DND-41 (cell line): ENCODE measurements at regions not wholly inside any gene's neighbourhood (a gene's known extent, or its start where the extent isn't known, plus 50 kb on each side); places are given as distances from the start of the nearest gene placed in this dataset.

ENCODE experiments used
- EZH2 ChIP-seq: IDR thresholded peaks from 3 replicates; pipeline ENCODE4 v1.6.1; 2012; ENCODE audit warnings: borderline replicate concordance, low read depth, mild to moderate bottlenecking, moderate library complexity, low read length, inconsistent platforms; ENCODE audit not compliant: severe bottlenecking
- TF ChIP-seq, protein P1 (sequence below): IDR thresholded peaks from 2 replicates; pipeline ENCODE4 v1.5.1; 2012; ENCODE audit warnings: borderline replicate concordance, low read length, moderate library complexity, mild to moderate bottlenecking; ENCODE audit not compliant: poor library complexity, severe bottlenecking; ENCODE audit errors: extremely low read depth

DNA sequence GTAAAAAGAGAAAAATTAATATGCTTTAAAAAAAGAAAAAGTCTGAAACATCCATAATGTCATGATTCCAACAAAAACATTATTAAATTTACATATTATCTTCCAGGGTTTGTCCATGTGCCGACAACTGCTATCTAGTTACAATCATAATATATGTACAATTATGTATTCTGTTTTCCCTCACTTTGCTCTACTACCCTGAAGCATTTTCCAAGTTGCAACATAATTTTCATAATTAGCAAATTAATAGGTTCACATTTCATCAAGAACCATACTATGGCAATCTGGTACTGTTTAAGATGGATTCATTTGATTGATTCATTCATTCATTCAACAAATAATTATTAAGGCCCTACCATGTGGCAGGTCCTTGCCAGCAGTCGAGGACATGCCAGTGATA is 128.9 kb upstream of the LEF1 start:
- TF ChIP-seq, protein P1, sequence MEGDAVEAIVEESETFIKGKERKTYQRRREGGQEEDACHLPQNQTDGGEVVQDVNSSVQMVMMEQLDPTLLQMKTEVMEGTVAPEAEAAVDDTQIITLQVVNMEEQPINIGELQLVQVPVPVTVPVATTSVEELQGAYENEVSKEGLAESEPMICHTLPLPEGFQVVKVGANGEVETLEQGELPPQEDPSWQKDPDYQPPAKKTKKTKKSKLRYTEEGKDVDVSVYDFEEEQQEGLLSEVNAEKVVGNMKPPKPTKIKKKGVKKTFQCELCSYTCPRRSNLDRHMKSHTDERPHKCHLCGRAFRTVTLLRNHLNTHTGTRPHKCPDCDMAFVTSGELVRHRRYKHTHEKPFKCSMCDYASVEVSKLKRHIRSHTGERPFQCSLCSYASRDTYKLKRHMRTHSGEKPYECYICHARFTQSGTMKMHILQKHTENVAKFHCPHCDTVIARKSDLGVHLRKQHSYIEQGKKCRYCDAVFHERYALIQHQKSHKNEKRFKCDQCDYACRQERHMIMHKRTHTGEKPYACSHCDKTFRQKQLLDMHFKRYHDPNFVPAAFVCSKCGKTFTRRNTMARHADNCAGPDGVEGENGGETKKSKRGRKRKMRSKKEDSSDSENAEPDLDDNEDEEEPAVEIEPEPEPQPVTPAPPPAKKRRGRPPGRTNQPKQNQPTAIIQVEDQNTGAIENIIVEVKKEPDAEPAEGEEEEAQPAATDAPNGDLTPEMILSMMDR: no peak
- TF ChIP-seq EZH2: no peak
